HG02870 (cell line): ENCODE measurements at regions not wholly inside any gene's neighbourhood (a gene's known extent, or its start where the extent isn't known, plus 50 kb on each side); places are given as distances from the start of the nearest gene placed in this dataset.
"Not testable (repeated sequence)": the region's sequence is repeated elsewhere in the genome, so short reads cannot be mapped to it uniquely, and the experiment has no call there.

Source experiments
- ATAC-seq: cut with Tn5 transposase; IDR thresholded peaks from one replicate; pipeline ENCODE4 v1.9.1; 2021; ENCODE audit warnings: mild to moderate bottlenecking, moderate library complexity; ENCODE audit not compliant: unreplicated experiment

GRCh38 chr2:17202628-17203027 is 315.6 kb downstream of the RAD51AP2 start:
- peak; percentile 98 for ATAC-seq

- no peak for ATAC-seq
These were observed 318.5 kb downstream of the RAD51AP2 start for GRCh38 chr2:17199741-17200140.

- ATAC-seq, result no peak
These were observed 321.9 kb downstream of the RAD51AP2 start for GRCh38 chr2:17196380-17196779.

GRCh38 chr2:17195016-17195415 is 323.2 kb downstream of the RAD51AP2 start:
- no peak for ATAC-seq

GRCh38 chr2:17194083-17194482 is 324.2 kb downstream of the RAD51AP2 start:
- no peak for ATAC-seq

GRCh38 chr2:17193433-17193890 is 324.8 kb downstream of the RAD51AP2 start:
- ATAC-seq, result not testable (repeated sequence)

GRCh38 chr2:17191223-17191622 is 327.0 kb downstream of the RAD51AP2 start:
- peak; percentile 92 for ATAC-seq

- no peak for ATAC-seq
These were observed 327.7 kb downstream of the RAD51AP2 start for GRCh38 chr2:17190527-17190926.

- no peak for ATAC-seq
These were observed 329.5 kb downstream of the RAD51AP2 start for GRCh38 chr2:17188721-17189120.

GRCh38 chr2:17184512-17184911 is 333.7 kb downstream of the RAD51AP2 start:
- peak; percentile 77 for ATAC-seq

GRCh38 chr2:17182399-17182798 is 335.8 kb downstream of the RAD51AP2 start:
- no peak for ATAC-seq

- ATAC-seq, result no peak
These were observed 337.0 kb downstream of the RAD51AP2 start for GRCh38 chr2:17181051-17181752.

GRCh38 chr2:17179145-17179808 is 339.0 kb downstream of the RAD51AP2 start:
- ATAC-seq, result no peak

- ATAC-seq, result no peak
These were observed 341.2 kb downstream of the RAD51AP2 start for GRCh38 chr2:17177088-17177487.

GRCh38 chr2:17171446-17172049 is 346.7 kb downstream of the RAD51AP2 start:
- peak; percentile 79 for ATAC-seq

GRCh38 chr2:17166506-17166905 is 351.7 kb downstream of the RAD51AP2 start:
- no peak for ATAC-seq

GRCh38 chr2:17164550-17164949 is 353.7 kb downstream of the RAD51AP2 start:
- no peak for ATAC-seq

GRCh38 chr2:17163638-17164037 is 354.6 kb downstream of the RAD51AP2 start:
- ATAC-seq, result no peak

- no peak for ATAC-seq
These were observed 355.5 kb downstream of the RAD51AP2 start for GRCh38 chr2:17162713-17163112.

GRCh38 chr2:17160594-17160993 is 357.6 kb downstream of the RAD51AP2 start:
- peak; percentile 96 for ATAC-seq

GRCh38 chr2:17156086-17156485 is 362.2 kb downstream of the RAD51AP2 start:
- no peak for ATAC-seq

- ATAC-seq, result no peak
These were observed 368.3 kb downstream of the RAD51AP2 start for GRCh38 chr2:17149945-17150344.
